HepG2 (cell line): ENCODE measurements at regions not wholly inside any gene's neighbourhood (a gene's known extent, or its start where the extent isn't known, plus 50 kb on each side); places are given as distances from the start of the nearest gene placed in this dataset.
A peak's percentile ranks its signal among the peaks of the same experiment; 100 is the strongest.

Experiments
- ATAC-seq: fragments of 200-7000 bp; cut with Tn5 transposase; 3 replicates; pipeline ENCODE4 v1.9.1; 2020; ENCODE audit warnings: mild to moderate bottlenecking, moderate library complexity
- BruUV-seq: library from RNA; stranded (reverse); fragments of 400-500 nt; replicated peaks from 2 replicates; lab custom pipeline; 2021; lab: Mats Ljungman, UMichigan
- CTCF ChIA-PET: fragments of 300-600 bp; formaldehyde crosslinking; extraction: SDS; loops from one replicate; lab custom pipeline; 2021; ENCODE audit warnings: low total read pairs, inconsistent platforms, low intra/inter-chr PET ratio; lab: Yijun Ruan, JAX
- POLR2A ChIA-PET: fragments of 350-600 bp; sonication (Branson Sonifier 250); formaldehyde crosslinking; loops from one replicate; lab custom pipeline; 2020; ENCODE audit warnings: antibody characterized with exemption, inconsistent platforms; lab: Yijun Ruan, JAX
- DNase-seq: peaks from one replicate; pipeline ENCODE4 v3.0.0-alpha.2; 2015; ENCODE audit warnings: low spot score
- FAIRE-seq: peaks from 3 replicates; lab custom pipeline; 2011; peaks lifted over from hg19 to GRCh38; lab: Jason Lieb, UNC
- H2AFZ ChIP-seq: one replicate; pipeline ENCODE4 v1.6.1; 2011; ENCODE audit warnings: low read length, inconsistent platforms
- H3K27ac ChIP-seq: fragments of 300-600 bp; 3 replicates; pipeline ENCODE4 v1.8.0; 2011; ENCODE audit warnings: mixed run types, mild to moderate bottlenecking, mixed read lengths, low read length, inconsistent platforms; ENCODE audit not compliant: insufficient read depth; ENCODE audit errors: extremely low read length
- H3K27me3 ChIP-seq, 2 experiments: fragments of 200-600 bp in 1 of 2; 2 replicates in 1 of 2; 3 replicates in 1 of 2; pipeline versions ENCODE4 v1.6.0 to v1.8.0; 2011; ENCODE audit warnings: low read length in 2 of 2, mild to moderate bottlenecking in 2 of 2, moderate library complexity in 2 of 2, inconsistent platforms in 1 of 2; ENCODE audit not compliant: insufficient read depth in 2 of 2, control insufficient read depth in 1 of 2
- H3K36me3 ChIP-seq, 2 experiments: fragments of 200-600 bp in 1 of 2; replicated peaks in 1 of 2; 2 replicates in 1 of 2; 3 replicates in 1 of 2; pipeline versions ENCODE4 v1.5.1 to v1.8.0; 2011; ENCODE audit warnings: low read length in 2 of 2, inconsistent platforms in 1 of 2; ENCODE audit not compliant: insufficient read depth in 2 of 2, control insufficient read depth in 1 of 2
- H3K4me1 ChIP-seq: 2 replicates; pipeline ENCODE4 v1.5.1; 2012; ENCODE audit warnings: low read length, inconsistent platforms; ENCODE audit not compliant: insufficient read depth
- H3K4me2 ChIP-seq: 2 replicates; pipeline ENCODE4 v1.6.0; 2011; ENCODE audit warnings: low read depth, low read length, inconsistent platforms
- H3K4me3 ChIP-seq, 3 experiments: fragments of 200-600 bp in 1 of 3; sonication (generic), shearing (Covaris generic) in 1 of 3; replicated peaks in 1 of 3; 2 replicates each; pipeline ENCODE4 v1.5.1; 2011 to 2016; ENCODE audit warnings: low read length in 3 of 3, inconsistent platforms in 2 of 3, low read depth in 2 of 3, mild to moderate bottlenecking in 2 of 3, control low read depth in 1 of 3, mixed read lengths in 1 of 3; ENCODE audit not compliant: insufficient read depth in 1 of 3
- H3K79me2 ChIP-seq: one replicate; pipeline ENCODE4 v1.6.1; 2011; ENCODE audit warnings: low read length, inconsistent platforms; ENCODE audit not compliant: insufficient read depth
- H3K9ac ChIP-seq: 2 replicates; pipeline ENCODE4 v1.6.0; 2011; ENCODE audit warnings: mild to moderate bottlenecking, low read depth, low read length, inconsistent platforms; ENCODE audit not compliant: insufficient read depth
- H3K9me3 ChIP-seq: 2 replicates; pipeline ENCODE4 v1.5.1; 2012; ENCODE audit warnings: mild to moderate bottlenecking, low read length
- H4K20me1 ChIP-seq: 2 replicates; pipeline ENCODE4 v1.6.0; 2011; ENCODE audit warnings: inconsistent platforms, mild to moderate bottlenecking, low read length, moderate library complexity; ENCODE audit not compliant: insufficient read depth
- ATF7 ChIP-seq, 2 experiments: fragments of 450-650 bp in 1 of 2; sonication (generic) in 1 of 2; formaldehyde crosslinking in 1 of 2; IDR thresholded peaks; 2 replicates each; pipeline versions ENCODE4 v1.4.0 to v1.6.1; 2016 to 2020; ENCODE audit warnings: antibody characterized with exemption in 1 of 2, mild to moderate bottlenecking in 1 of 2, missing genetic modification reagents in 1 of 2
- FOXO1 ChIP-seq: sonication (generic); formaldehyde crosslinking; IDR thresholded peaks from 2 replicates; pipeline ENCODE4 v1.4.0; 2020; ENCODE audit warnings: missing genetic modification reagents
- ZKSCAN1 ChIP-seq: fragments of 150-350 bp; IDR thresholded peaks from 2 replicates; pipeline ENCODE4 v1.6.1; 2014; ENCODE audit warnings: low read length
- ZNF232 ChIP-seq: sonication (generic); formaldehyde crosslinking; IDR thresholded peaks from 2 replicates; pipeline ENCODE4 v1.4.0; 2020; ENCODE audit warnings: missing genetic modification reagents, borderline replicate concordance
- ZNF260 ChIP-seq: sonication (generic); formaldehyde crosslinking; IDR thresholded peaks from 2 replicates; pipeline ENCODE4 v1.4.0; 2020; ENCODE audit warnings: missing genetic modification reagents, low read depth, mild to moderate bottlenecking, borderline replicate concordance
- ZNF34 ChIP-seq: sonication (generic); formaldehyde crosslinking; IDR thresholded peaks from 2 replicates; pipeline ENCODE4 v1.4.0; 2020; ENCODE audit warnings: mild to moderate bottlenecking, missing genetic modification reagents, borderline replicate concordance
- ZNF572 ChIP-seq: sonication (generic); formaldehyde crosslinking; IDR thresholded peaks from 2 replicates; pipeline ENCODE4 v1.5.1; 2020; ENCODE audit warnings: mild to moderate bottlenecking, missing genetic modification reagents
- WGBS: methylation state at CpG from one replicate; pipeline ENCODE4 v1.1.6; 2017; ENCODE audit warnings: low lambda C conversion rate; 5-methylcytosine and 5-hydroxymethylcytosine counted together
- in situ Hi-C: cut with HindIII; loops from 2 replicates; pipeline ENCODE4 v1.10.0; 2017; ENCODE audit warnings: low pct_unique_long_range_greater_than_20kb; ENCODE audit not compliant: extremely low pct_ligation_motif_present
- intact Hi-C: fragments of 100-400 bp; cut with micrococcal nuclease; formaldehyde crosslinking; loops from one replicate; pipeline ENCODE4 v1.10.0; 2022; ENCODE audit not compliant: unreplicated experiment
- TF ChIP-seq, protein P1 (sequence below): sonication (generic); formaldehyde crosslinking; IDR thresholded peaks from 2 replicates; pipeline ENCODE4 v1.4.0; 2020; ENCODE audit warnings: missing genetic modification reagents, borderline replicate concordance
- TF ChIP-seq, protein P2 (sequence below): sonication (generic); formaldehyde crosslinking; IDR thresholded peaks from 2 replicates; pipeline ENCODE4 v1.4.0; 2020; ENCODE audit warnings: missing genetic modification reagents
- TF ChIP-seq, protein P3 (sequence below): sonication (generic); formaldehyde crosslinking; IDR thresholded peaks from 2 replicates; pipeline ENCODE4 v1.4.0; 2020; ENCODE audit warnings: missing genetic modification reagents

DNA sequence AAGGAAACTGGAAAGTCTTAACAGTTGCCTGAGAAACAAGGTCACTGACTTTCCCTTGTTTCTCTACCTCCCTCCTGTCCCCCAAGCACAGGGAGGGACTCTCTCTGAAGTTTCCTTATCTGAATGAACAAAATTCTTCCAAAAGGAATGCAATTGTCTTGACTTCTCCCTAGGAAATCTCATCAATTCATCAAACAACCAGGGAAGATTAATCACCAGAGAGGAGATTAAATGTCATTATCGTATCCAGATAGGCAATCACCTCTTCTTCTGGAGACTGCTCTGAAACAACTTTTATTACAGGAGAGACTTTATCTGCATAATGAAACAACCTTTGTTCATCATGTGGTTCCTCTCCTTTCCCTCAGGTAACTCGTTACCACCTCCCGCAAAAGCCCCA is 431.4 kb downstream of the SLC16A7 start (continued):
- TF ChIP-seq ZKSCAN1 (no peak), FOXO1 (CRISPR knock-in tag) (no peak), ZNF260 (CRISPR knock-in tag) (no peak), ZNF34 (no peak), ZNF572 (CRISPR knock-in tag) (no peak), ZNF232 (no peak)
- TF ChIP-seq, protein P1, sequence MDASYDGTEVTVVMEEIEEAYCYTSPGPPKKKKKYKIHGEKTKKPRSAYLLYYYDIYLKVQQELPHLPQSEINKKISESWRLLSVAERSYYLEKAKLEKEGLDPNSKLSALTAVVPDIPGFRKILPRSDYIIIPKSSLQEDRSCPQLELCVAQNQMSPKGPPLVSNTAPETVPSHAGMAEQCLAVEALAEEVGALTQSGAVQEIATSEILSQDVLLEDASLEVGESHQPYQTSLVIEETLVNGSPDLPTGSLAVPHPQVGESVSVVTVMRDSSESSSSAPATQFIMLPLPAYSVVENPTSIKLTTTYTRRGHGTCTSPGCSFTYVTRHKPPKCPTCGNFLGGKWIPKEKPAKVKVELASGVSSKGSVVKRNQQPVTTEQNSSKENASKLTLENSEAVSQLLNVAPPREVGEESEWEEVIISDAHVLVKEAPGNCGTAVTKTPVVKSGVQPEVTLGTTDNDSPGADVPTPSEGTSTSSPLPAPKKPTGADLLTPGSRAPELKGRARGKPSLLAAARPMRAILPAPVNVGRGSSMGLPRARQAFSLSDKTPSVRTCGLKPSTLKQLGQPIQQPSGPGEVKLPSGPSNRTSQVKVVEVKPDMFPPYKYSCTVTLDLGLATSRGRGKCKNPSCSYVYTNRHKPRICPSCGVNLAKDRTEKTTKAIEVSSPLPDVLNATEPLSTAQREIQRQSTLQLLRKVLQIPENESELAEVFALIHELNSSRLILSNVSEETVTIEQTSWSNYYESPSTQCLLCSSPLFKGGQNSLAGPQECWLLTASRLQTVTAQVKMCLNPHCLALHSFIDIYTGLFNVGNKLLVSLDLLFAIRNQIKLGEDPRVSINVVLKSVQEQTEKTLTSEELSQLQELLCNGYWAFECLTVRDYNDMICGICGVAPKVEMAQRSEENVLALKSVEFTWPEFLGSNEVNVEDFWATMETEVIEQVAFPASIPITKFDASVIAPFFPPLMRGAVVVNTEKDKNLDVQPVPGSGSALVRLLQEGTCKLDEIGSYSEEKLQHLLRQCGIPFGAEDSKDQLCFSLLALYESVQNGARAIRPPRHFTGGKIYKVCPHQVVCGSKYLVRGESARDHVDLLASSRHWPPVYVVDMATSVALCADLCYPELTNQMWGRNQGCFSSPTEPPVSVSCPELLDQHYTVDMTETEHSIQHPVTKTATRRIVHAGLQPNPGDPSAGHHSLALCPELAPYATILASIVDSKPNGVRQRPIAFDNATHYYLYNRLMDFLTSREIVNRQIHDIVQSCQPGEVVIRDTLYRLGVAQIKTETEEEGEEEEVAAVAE, result no peak
- TF ChIP-seq, protein P2, sequence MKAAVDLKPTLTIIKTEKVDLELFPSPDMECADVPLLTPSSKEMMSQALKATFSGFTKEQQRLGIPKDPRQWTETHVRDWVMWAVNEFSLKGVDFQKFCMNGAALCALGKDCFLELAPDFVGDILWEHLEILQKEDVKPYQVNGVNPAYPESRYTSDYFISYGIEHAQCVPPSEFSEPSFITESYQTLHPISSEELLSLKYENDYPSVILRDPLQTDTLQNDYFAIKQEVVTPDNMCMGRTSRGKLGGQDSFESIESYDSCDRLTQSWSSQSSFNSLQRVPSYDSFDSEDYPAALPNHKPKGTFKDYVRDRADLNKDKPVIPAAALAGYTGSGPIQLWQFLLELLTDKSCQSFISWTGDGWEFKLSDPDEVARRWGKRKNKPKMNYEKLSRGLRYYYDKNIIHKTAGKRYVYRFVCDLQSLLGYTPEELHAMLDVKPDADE, result no peak

DNA sequence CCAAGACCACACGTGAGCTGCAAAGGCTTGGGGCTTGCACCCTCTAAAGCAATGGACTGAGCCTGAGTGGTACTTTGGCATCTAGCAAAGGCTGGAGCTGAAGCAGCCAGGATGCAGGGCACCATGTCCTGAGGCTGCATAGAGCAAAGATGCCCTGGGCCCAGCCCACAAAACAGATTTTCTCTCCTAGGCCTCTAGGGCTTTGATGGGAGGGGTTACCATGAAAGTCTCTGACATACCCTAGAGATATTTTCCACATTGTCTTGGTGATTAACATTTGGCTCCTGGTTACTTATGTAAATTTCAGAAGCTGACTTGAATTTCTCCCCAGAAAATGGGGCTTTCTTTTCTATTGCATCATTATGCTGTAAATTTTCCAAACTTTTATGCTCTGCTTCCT is 438.3 kb downstream of the SLC16A7 start:
- intact Hi-C loops, result no loop called here
- H3K4me1 ChIP-seq, result no peaks in the 10 kb centered on the region

More for the DNA sequence above, 438.3 kb downstream of the SLC16A7 start:
- no peak overlapping the region for H3K4me2 ChIP-seq
- ChIA-PET POLR2A (no interaction called here), CTCF (no interaction called here)
- no peak overlapping the region for H2AFZ ChIP-seq
- no peaks in the 10 kb centered on the region for H3K27me3 ChIP-seq
- DNase-seq, result no peak
- 0 out of 2 replicates have a peak, but pooled peaks have one; percentile 25 for TF ChIP-seq ATF7 (IDR thresholded peaks at IDR 0.05)
- TF ChIP-seq ATF7 (CRISPR knock-in tag; IDR thresholded peaks at IDR 0.05), result no peak
- TF ChIP-seq, protein P3, sequence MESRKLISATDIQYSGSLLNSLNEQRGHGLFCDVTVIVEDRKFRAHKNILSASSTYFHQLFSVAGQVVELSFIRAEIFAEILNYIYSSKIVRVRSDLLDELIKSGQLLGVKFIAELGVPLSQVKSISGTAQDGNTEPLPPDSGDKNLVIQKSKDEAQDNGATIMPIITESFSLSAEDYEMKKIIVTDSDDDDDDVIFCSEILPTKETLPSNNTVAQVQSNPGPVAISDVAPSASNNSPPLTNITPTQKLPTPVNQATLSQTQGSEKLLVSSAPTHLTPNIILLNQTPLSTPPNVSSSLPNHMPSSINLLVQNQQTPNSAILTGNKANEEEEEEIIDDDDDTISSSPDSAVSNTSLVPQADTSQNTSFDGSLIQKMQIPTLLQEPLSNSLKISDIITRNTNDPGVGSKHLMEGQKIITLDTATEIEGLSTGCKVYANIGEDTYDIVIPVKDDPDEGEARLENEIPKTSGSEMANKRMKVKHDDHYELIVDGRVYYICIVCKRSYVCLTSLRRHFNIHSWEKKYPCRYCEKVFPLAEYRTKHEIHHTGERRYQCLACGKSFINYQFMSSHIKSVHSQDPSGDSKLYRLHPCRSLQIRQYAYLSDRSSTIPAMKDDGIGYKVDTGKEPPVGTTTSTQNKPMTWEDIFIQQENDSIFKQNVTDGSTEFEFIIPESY (CRISPR knock-in tag), result no peak
- H3K79me2 ChIP-seq, result no peaks in the 10 kb centered on the region
- peaks cover 63% of the 10 kb centered on the region for H3K9me3 ChIP-seq
- BruUV-seq, result no TSS peak
- whole genome bisulfite sequencing, result 0% methylated on average over 1 of the region's 1 CpG
- FAIRE-seq, result no peak
- no peaks in the 10 kb centered on the region for H4K20me1 ChIP-seq
- ATAC-seq, result no peak
- no peak overlapping the region for H3K27ac ChIP-seq
- no peak overlapping the region for H3K4me3 ChIP-seq
- no peak overlapping the region for H3K9ac ChIP-seq
- no peaks in the 10 kb centered on the region for H3K36me3 ChIP-seq
- in situ Hi-C loops, result no loop called here
